ENCODE measurements at regions not wholly inside any gene's neighbourhood (a gene's known extent, or its start where the extent isn't known, plus 50 kb on each side); places are given as distances from the start of the nearest gene placed in this dataset.

DNA sequence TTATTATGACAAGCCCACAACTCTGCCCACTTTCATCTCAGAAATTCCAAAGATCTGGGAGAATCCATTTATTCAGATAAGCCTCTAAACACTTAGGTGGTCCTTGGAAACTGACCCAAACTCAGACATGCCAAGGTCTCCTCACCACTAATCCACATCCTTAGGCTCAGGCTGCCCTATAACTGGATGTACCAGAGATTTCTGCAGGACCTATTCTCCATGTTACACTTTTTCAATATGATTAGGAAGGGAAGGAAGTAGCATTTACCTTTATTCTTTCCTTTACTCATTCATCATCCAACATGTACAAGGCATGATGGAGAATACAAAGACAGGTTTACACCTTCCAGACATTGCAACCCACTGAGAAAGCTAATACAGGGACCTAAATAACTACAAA is 145.9 kb upstream of the BMP4 start:
- Histone ChIP-seq H3K4me1 (ENCODE audit: insufficient read depth, low read length) (no peaks in the 10 kb centered on the region), H3K9me3 (ENCODE audit: low read length) (no peaks in the 10 kb centered on the region), H3K36me3 (ENCODE audit: insufficient read depth, low read length) (no peaks in the 10 kb centered on the region), H3K4me3 (ENCODE audit: low read length) (no peak overlapping the region), H2AFZ (ENCODE audit: low read depth, low read length) (no peak overlapping the region), H3K27me3 (ENCODE audit: insufficient read depth, low read length) (peaks cover 5% of the 10 kb centered on the region)

DNA sequence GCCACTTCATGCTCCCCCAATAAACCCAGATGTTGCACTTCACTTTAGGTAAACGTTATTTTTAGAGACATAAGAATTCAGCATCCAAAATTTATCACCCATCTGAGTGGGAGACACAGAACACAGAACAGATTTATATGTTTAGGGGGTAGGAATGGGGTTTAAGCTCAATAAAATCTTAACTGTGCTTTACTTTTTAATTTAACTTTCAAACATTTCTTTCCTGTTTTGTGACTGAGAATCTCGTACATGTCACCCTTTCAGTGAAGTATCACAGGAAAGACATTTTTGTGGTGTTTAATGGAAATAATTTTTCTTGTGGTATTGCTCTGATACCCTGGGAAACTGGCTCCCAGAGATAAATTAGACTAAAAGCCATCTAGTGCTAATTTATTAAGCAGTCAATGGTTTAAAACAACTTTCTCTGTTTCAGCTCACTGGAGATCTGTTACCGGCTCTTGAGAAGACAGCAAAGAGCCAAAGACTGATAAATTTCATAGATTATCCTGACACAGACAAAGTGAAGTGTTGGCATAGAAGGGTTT is 148.0 kb upstream of the BMP4 start:
- no peaks in the 10 kb centered on the region for H3K9me3 ChIP-seq (ENCODE audit: low read length)
- H2AFZ ChIP-seq (ENCODE audit: low read depth, low read length) = no peak overlapping the region
- H3K27me3 ChIP-seq (ENCODE audit: insufficient read depth, low read length) = peaks cover 5% of the 10 kb centered on the region
- no peaks in the 10 kb centered on the region for H3K4me1 ChIP-seq (ENCODE audit: insufficient read depth, low read length)
- H3K4me3 ChIP-seq (ENCODE audit: low read length) = no peak overlapping the region
- H3K36me3 ChIP-seq (ENCODE audit: insufficient read depth, low read length) = no peaks in the 10 kb centered on the region

DNA sequence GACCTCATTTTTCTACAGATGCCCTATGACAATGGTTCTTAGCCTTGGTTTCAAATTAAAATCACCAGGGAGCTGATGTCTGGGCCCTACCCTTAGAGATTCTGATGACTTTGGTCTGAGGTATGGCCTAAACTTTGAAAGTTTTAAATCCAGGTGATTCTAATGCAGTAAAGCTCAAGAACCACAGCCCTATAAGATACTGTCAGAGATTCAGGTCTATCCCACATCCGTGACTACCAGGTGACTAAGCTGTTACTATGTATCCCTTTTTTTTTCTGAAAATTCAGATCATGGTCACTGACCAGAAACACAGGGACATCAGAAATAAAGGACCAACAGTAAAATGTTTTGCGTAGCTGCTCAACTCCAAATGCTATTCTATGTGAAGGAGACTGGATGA is 148.8 kb upstream of the BMP4 start:
- Histone ChIP-seq H3K4me1 (ENCODE audit: insufficient read depth, low read length) (no peaks in the 10 kb centered on the region), H3K9me3 (ENCODE audit: low read length) (no peaks in the 10 kb centered on the region), H2AFZ (ENCODE audit: low read depth, low read length) (no peak overlapping the region), H3K36me3 (ENCODE audit: insufficient read depth, low read length) (no peaks in the 10 kb centered on the region), H3K4me3 (ENCODE audit: low read length) (no peak overlapping the region), H3K27me3 (ENCODE audit: insufficient read depth, low read length) (peaks cover 5% of the 10 kb centered on the region)

DNA sequence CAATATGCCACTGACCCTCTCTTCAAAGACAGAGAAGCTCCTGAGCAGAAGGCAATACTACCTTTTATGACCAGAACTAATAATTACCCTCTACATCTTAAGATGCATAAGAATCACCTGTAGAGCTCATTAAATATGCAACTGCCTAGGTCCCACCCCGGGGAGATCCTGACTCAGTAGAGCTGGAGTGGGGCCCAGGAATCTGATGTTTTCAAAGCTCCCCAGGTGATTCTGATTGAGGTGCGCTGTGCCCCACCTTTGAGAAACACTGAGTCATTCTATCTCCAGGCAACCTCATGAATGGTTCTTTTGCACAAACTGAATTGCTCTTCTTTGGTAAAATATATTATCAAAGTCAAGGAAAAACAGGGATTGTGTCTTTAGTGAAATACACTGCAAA is 149.3 kb upstream of the BMP4 start:
- Histone ChIP-seq H2AFZ (ENCODE audit: low read depth, low read length) (no peak overlapping the region), H3K4me1 (ENCODE audit: insufficient read depth, low read length) (no peaks in the 10 kb centered on the region), H3K9me3 (ENCODE audit: low read length) (no peaks in the 10 kb centered on the region), H3K27me3 (ENCODE audit: insufficient read depth, low read length) (peaks cover 5% of the 10 kb centered on the region), H3K4me3 (ENCODE audit: low read length) (no peak overlapping the region), H3K36me3 (ENCODE audit: insufficient read depth, low read length) (no peaks in the 10 kb centered on the region)

DNA sequence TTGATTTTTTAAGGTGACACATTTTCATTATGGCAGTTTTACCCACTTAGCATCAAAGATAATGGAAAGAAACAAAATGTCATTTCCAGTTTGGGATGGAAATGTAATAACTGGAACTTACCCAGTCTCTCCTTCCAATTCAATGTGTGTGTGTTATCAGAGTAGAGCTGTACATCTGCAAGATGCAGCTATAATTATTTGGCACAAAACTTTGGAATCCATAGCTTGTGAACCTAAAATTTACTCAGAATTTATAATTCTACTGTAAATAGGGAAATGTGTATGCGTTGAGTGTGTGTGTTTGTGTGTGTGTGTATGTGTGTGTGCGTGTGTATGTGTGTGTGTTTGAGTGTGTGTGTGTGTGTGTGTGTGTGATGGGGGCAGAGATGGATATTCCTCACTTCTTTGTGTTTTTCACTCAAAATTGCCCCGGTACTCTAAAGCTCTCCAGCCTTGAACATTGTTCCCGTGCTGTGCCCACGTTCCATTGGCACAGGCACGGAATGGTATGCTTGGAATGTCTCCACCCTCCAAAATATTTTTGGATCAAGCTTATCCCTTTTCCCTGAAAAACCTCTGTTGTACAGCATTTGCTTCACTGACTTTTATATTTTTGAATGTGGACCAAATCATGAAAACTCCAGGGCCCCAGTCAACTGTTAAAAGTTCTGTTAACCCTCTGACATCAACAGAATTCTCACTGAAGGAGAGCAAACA is 150.2 kb upstream of the BMP4 start:
- Histone ChIP-seq H3K27me3 (ENCODE audit: insufficient read depth, low read length) (peaks cover 5% of the 10 kb centered on the region), H3K9me3 (ENCODE audit: low read length) (no peaks in the 10 kb centered on the region), H3K4me1 (ENCODE audit: insufficient read depth, low read length) (no peaks in the 10 kb centered on the region), H2AFZ (ENCODE audit: low read depth, low read length) (no peak overlapping the region), H3K36me3 (ENCODE audit: insufficient read depth, low read length) (no peaks in the 10 kb centered on the region), H3K4me3 (ENCODE audit: low read length) (no peak overlapping the region)

DNA sequence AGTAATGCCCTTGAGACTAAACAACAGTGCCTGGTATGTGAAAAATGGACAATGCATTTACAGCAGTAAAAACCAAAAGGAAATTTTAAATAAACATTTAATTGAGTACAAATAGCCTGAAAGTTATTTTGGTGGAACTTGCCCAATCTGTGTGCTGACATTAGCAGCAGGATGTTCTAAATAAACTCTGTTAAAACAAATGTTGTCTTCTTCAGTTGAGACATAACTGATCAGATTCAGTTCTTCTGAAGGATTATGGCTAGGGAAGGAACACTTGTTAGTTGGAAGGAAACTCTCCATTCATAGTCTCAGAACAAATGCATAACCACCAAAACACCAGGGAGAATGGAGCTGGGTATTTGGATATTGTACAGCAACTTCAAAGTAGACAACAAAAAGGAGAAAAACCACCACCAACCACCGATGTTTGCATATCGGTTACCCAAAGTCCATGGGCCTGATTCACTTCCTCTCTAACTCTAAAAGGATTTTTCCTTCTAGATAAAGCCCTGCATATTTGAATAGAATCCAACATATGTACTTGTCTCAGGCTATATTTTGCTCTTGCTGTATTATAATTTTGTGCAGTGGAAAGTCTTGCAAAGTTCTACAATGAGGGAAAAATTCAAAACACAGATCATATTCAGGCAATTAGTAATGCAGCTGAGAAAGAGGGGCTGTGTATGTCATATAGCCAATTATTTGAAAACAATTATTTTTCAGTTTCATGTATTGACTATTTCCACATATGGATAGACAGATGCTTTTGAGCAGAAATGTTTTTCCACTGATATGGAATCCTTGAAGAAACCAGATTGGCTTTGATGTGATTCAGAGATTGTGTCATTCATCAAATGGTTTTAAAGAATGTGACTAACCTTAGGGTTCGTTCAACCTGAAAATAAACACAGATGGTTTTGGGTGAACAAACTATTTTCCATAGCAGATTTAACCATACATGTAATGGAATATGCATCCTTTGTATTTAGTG is 152.2 kb upstream of the BMP4 start:
- Histone ChIP-seq H3K27me3 (ENCODE audit: insufficient read depth, low read length) (peaks cover 5% of the 10 kb centered on the region), H3K36me3 (ENCODE audit: insufficient read depth, low read length) (no peaks in the 10 kb centered on the region), H2AFZ (ENCODE audit: low read depth, low read length) (no peak overlapping the region), H3K4me1 (ENCODE audit: insufficient read depth, low read length) (no peaks in the 10 kb centered on the region), H3K4me3 (ENCODE audit: low read length) (no peak overlapping the region), H3K9me3 (ENCODE audit: low read length) (no peaks in the 10 kb centered on the region)

DNA sequence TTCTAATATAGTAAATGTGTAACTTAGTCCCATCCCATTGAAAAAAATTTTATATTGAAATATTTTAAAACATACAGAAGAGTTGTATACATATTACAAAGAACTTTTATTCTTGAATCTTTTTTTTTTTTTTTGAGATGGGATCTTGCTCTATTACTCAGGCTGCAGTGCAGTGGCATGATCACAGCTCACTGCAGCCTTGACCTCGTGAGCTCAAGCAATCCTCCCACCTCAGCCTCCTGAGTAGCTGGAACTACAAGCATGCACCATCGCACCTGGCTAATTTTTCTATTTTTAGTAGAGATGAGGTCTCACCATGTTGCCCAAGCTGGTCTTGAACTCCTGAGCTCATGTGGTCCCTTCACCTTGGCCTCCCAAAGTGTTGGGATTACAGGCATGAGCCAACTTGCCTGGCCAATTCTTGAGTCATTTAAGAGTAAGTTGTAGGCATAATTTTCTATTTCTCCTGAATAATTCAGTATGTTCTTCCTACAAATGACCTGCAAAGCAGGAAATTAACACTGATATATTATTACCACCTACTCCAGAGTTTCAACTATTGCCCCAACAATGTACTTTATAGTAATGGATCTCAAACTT is 153.0 kb upstream of the BMP4 start:
- Histone ChIP-seq H3K27me3 (ENCODE audit: insufficient read depth, low read length) (no peaks in the 10 kb centered on the region), H2AFZ (ENCODE audit: low read depth, low read length) (no peak overlapping the region), H3K36me3 (ENCODE audit: insufficient read depth, low read length) (no peaks in the 10 kb centered on the region), H3K4me3 (ENCODE audit: low read length) (no peak overlapping the region), H3K4me1 (ENCODE audit: insufficient read depth, low read length) (no peaks in the 10 kb centered on the region), H3K9me3 (ENCODE audit: low read length) (no peaks in the 10 kb centered on the region)

DNA sequence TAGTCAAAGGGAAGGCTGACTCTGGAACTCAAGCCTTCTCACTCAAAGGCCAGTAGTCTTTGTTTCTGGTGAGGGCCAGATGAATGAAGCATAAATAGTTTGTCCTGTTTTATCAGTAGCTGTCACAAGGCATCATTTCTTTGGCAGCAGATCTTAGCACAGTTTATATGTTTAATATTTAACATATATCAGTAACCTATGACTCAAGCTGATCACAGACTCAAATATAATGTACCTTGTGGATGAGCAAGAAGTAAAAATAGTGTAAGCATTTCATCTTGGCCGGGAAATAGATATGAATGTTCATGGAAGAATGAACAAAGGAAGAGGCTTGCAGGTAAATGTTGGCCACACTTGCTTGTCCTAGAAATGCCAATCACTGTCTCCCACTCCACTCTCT is 158.3 kb upstream of the BMP4 start:
- peaks cover 2% of the 10 kb centered on the region for H3K4me1 ChIP-seq (ENCODE audit: insufficient read depth, low read length)
- no peaks in the 10 kb centered on the region for H3K36me3 ChIP-seq (ENCODE audit: insufficient read depth, low read length)
- H3K27me3 ChIP-seq (ENCODE audit: insufficient read depth, low read length) = peaks cover 2% of the 10 kb centered on the region
- no peaks in the 10 kb centered on the region for H3K9me3 ChIP-seq (ENCODE audit: low read length)
- no peak overlapping the region for H2AFZ ChIP-seq (ENCODE audit: low read depth, low read length)
- no peak overlapping the region for H3K4me3 ChIP-seq (ENCODE audit: low read length)

DNA sequence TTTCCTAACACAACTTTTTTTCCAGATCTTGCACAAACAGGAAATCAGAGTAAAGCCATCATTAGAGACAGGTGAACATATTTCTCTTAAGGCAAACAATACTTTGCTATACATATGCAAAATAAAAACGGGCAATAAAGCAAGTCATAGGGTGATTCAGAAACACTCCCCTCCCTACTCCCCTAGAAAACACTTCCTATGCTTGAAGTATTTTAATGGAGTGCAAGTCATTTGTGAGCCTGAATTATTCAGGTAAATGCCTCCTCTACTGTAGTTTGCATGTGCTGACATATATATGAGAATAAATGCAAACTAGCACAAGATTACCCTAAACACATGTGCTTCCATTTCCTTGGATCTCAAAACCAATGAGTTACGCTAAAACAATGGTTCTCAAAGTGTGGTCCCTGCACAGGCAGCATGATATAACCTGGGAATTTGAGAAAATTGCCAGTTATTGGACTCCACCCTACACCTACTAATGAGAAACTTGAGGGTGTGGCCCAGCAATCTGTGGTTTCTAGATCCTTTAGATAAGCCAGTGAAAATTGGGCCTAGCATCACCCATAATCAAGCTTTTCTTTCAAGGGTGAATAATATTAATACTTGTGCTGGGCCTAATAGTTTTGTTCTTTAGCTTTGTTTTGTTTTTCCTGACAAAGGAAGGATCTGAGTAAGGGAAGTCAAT is 159.7 kb upstream of the BMP4 start:
- Histone ChIP-seq H3K27me3 (ENCODE audit: insufficient read depth, low read length) (peaks cover 2% of the 10 kb centered on the region), H2AFZ (ENCODE audit: low read depth, low read length) (no peak overlapping the region), H3K9me3 (ENCODE audit: low read length) (no peaks in the 10 kb centered on the region), H3K4me3 (ENCODE audit: low read length) (no peak overlapping the region), H3K4me1 (ENCODE audit: insufficient read depth, low read length) (peaks cover 16% of the 10 kb centered on the region), H3K36me3 (ENCODE audit: insufficient read depth, low read length) (no peaks in the 10 kb centered on the region)

DNA sequence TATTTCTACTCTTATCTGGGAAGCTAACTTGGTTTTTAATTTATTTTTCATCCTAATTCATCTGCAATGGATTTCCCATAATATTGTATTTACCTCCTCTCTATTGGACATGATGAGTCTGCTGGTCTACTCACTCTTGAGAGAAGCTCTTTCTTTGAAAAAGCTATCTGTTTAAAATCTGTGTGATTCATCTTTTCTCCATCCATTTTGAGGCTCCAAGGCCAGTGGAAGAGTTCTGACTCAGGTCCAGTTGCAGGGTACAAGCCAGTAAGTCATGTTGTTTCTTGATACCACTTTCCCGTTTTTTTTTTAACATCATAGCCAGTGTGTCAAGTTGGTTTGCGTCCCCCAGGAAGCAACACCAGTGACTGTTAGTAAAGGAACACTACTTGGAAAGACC is 160.3 kb upstream of the BMP4 start:
- Histone ChIP-seq H3K4me3 (ENCODE audit: low read length) (no peak overlapping the region), H3K27me3 (ENCODE audit: insufficient read depth, low read length) (peaks cover 2% of the 10 kb centered on the region), H2AFZ (ENCODE audit: low read depth, low read length) (no peak overlapping the region), H3K9me3 (ENCODE audit: low read length) (no peaks in the 10 kb centered on the region), H3K36me3 (ENCODE audit: insufficient read depth, low read length) (no peaks in the 10 kb centered on the region), H3K4me1 (ENCODE audit: insufficient read depth, low read length) (peaks cover 16% of the 10 kb centered on the region)

DNA sequence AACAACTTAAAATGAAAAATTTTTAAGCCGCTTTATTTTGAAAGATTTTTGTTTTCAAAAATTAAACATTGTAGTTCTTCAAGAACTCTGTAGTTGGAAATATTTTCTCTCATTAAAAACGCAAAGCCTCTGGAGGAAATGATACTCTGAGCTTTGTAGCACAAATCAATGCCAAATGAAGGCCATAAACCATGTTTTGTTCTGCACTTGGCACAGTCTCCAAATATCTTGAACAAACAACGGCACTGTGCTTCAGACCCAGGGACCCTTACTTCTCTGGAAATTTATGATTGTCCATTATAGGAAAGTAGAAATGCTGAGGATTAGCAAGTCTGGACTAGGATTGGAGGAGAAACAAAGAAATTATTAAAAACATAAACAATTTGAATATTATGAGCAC is 160.8 kb upstream of the BMP4 start:
- Histone ChIP-seq H2AFZ (ENCODE audit: low read depth, low read length) (no peak overlapping the region), H3K4me3 (ENCODE audit: low read length) (no peak overlapping the region), H3K27me3 (ENCODE audit: insufficient read depth, low read length) (peaks cover 2% of the 10 kb centered on the region), H3K36me3 (ENCODE audit: insufficient read depth, low read length) (no peaks in the 10 kb centered on the region), H3K9me3 (ENCODE audit: low read length) (no peaks in the 10 kb centered on the region), H3K4me1 (ENCODE audit: insufficient read depth, low read length) (peaks cover 16% of the 10 kb centered on the region)

DNA sequence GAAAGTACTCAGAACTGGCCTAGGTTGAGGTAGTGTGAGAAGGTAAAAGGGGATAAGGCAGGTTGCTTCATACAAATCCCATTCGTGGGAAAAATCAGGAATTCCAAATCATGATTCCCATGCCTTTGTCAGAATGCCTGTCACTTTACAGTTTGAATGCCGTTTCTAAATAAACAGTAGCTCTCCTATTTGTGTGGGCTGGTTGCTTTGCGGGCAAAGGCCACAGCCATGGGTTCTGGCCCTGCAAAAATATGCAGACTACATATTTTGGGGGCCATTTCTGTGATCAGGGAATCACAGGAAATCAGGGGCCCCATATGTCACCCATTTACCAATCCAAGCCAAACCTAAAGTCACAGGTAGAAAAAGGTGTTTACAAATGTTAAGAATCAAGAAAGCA is 161.3 kb upstream of the BMP4 start:
- no peaks in the 10 kb centered on the region for H3K9me3 ChIP-seq (ENCODE audit: low read length)
- peaks cover 2% of the 10 kb centered on the region for H3K27me3 ChIP-seq (ENCODE audit: insufficient read depth, low read length)

More for the DNA sequence above, 161.3 kb upstream of the BMP4 start:
- Histone ChIP-seq H3K36me3 (ENCODE audit: insufficient read depth, low read length) (no peaks in the 10 kb centered on the region), H3K4me3 (ENCODE audit: low read length) (no peak overlapping the region), H2AFZ (ENCODE audit: low read depth, low read length) (no peak overlapping the region), H3K4me1 (ENCODE audit: insufficient read depth, low read length) (peaks cover 16% of the 10 kb centered on the region)

Measured in neuron (in vitro differentiated cells).